ENCODE measurements at regions not wholly inside any gene's neighbourhood (a gene's known extent, or its start where the extent isn't known, plus 50 kb on each side); places are given as distances from the start of the nearest gene placed in this dataset.

- H3K36me3 ChIP-seq: no peaks in the 10 kb centered on the region
- intact Hi-C loops (cut with DNase I; ENCODE audit: low total_unique reads): no loop called here
- no peak for DNase-seq
- WGBS, 5 donors: 49 to 83% (median 69%) methylated on average over 3 of the region's 3 CpGs
- peaks cover 0 to 34% (median 14%) of the 10 kb centered on the region in 6 donors for H3K4me1 ChIP-seq
- no peak for TF ChIP-seq CTCF (IDR thresholded peaks at IDR 0.05 in 8 of 11, conservative IDR thresholded peaks at IDR 0.05 in 3 of 11)
- TF ChIP-seq POLR2A (IDR thresholded peaks at IDR 0.05): no peak
- TF ChIP-seq POLR2AphosphoS5 (IDR thresholded peaks at IDR 0.05): no peak
- H3K4me3 ChIP-seq: no peak overlapping the region
- no peaks in the 10 kb centered on the region for H3K9me3 ChIP-seq
- H3K27ac ChIP-seq: no peak overlapping the region
- H3K27me3 ChIP-seq (replicated peaks in 1 of 7): no peaks in the 10 kb centered on the region
These were observed 52.6 kb upstream of the SESN3 start for GRCh38 chr11:95283650-95284049.

GRCh38 chr11:95283146-95283545 is 52.1 kb upstream of the SESN3 start:
- whole genome bisulfite sequencing, 5 donors: 85 to 89% (median 87%) methylated on average over 3 of the region's 3 CpGs
- TF ChIP-seq POLR2AphosphoS5 (IDR thresholded peaks at IDR 0.05) (no peak), CTCF (IDR thresholded peaks at IDR 0.05 in 8 of 11, conservative IDR thresholded peaks at IDR 0.05 in 3 of 11) (no peak), POLR2A (IDR thresholded peaks at IDR 0.05) (no peak)
- Histone ChIP-seq H3K4me3 (no peak overlapping the region), H3K27ac (no peak overlapping the region), H3K27me3 (replicated peaks in 1 of 7) (no peaks in the 10 kb centered on the region), H3K36me3 (no peaks in the 10 kb centered on the region), H3K4me1 (peaks cover 0 to 34% (median 14%) of the 10 kb centered on the region in 6 donors), H3K9me3 (no peaks in the 10 kb centered on the region)
- intact Hi-C loops (cut with DNase I; ENCODE audit: low total_unique reads): no loop called here
- no peak for DNase-seq

- H3K4me1 ChIP-seq: peaks cover 0 to 34% (median 14%) of the 10 kb centered on the region in 6 donors
- no peak for TF ChIP-seq CTCF (IDR thresholded peaks at IDR 0.05 in 8 of 11, conservative IDR thresholded peaks at IDR 0.05 in 3 of 11)
- no peak for TF ChIP-seq POLR2AphosphoS5 (IDR thresholded peaks at IDR 0.05)
- no peaks in the 10 kb centered on the region for H3K9me3 ChIP-seq
- intact Hi-C loops (cut with DNase I; ENCODE audit: low total_unique reads): no loop called here
- 57 to 85% (median 71%) methylated on average over 6 of the region's 6 CpGs for WGBS, 5 donors
- H3K27ac ChIP-seq: no peak overlapping the region
- no peaks in the 10 kb centered on the region for H3K27me3 ChIP-seq (replicated peaks in 1 of 7)
- H3K36me3 ChIP-seq: no peaks in the 10 kb centered on the region
- no peak overlapping the region for H3K4me3 ChIP-seq
- DNase-seq: no peak
These were observed 51.3 kb upstream of the SESN3 start for GRCh38 chr11:95282291-95282751.

Measured in spleen (tissue), 11 donors.